ENCODE measurements at regions not wholly inside any gene's neighbourhood (a gene's known extent, or its start where the extent isn't known, plus 50 kb on each side); places are given as distances from the start of the nearest gene placed in this dataset.

DNA sequence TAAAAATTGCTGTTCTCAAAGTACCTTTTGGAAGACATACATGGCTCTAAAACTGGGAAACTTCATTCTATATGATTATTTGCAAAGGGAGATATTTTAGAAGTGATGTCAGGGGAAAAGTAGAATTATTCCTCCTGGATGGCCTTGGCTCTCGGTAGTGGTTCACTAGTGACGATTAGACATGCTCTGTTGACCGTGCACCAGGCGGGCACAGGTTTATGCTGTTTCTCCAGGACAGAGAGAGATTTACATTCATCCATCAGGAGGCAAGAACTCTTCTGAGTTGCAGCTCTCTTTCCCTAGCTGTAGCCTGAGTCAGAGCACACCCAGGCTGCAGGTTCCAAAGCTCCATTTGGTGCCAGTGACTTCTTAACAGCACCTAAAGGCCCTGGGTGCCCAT lies 184.9 kb upstream of the WDR11 start:
- H3K27ac ChIP-seq (ENCODE audit: insufficient read depth, low read length): no peak overlapping the region
- no peak overlapping the region for H3K4me3 ChIP-seq (replicated peaks in 1 of 4; ENCODE audit: control extremely low read depth in 1 of 4, insufficient read depth in 1 of 4, low read depth in 3 of 4, low read length in 4 of 4)
- H3K4me2 ChIP-seq (ENCODE audit: extremely low read depth, insufficient read depth, low read length): no peak overlapping the region
- H2AFZ ChIP-seq (ENCODE audit: low read length): no peak overlapping the region
- H3K9me3 ChIP-seq (ENCODE audit: control insufficient read depth, insufficient read depth, low read depth, low read length): no peaks in the 10 kb centered on the region
- no peaks in the 10 kb centered on the region for H4K20me1 ChIP-seq (ENCODE audit: control insufficient read depth, extremely low read depth, insufficient read depth, low read length)
- no peaks in the 10 kb centered on the region for H3K36me3 ChIP-seq (ENCODE audit: control insufficient read depth, insufficient read depth, low read length)
- TF ChIP-seq, protein P1, sequence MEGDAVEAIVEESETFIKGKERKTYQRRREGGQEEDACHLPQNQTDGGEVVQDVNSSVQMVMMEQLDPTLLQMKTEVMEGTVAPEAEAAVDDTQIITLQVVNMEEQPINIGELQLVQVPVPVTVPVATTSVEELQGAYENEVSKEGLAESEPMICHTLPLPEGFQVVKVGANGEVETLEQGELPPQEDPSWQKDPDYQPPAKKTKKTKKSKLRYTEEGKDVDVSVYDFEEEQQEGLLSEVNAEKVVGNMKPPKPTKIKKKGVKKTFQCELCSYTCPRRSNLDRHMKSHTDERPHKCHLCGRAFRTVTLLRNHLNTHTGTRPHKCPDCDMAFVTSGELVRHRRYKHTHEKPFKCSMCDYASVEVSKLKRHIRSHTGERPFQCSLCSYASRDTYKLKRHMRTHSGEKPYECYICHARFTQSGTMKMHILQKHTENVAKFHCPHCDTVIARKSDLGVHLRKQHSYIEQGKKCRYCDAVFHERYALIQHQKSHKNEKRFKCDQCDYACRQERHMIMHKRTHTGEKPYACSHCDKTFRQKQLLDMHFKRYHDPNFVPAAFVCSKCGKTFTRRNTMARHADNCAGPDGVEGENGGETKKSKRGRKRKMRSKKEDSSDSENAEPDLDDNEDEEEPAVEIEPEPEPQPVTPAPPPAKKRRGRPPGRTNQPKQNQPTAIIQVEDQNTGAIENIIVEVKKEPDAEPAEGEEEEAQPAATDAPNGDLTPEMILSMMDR (conservative IDR thresholded peaks at IDR 0.05 in 1 of 2, IDR thresholded peaks at IDR 0.05 in 1 of 2; ENCODE audit: low read depth in 1 of 2, low read length in 2 of 2): no peak
- TF ChIP-seq EZH2 (IDR thresholded peaks at IDR 0.05; ENCODE audit: low read length, missing control alignments): no peak
- H3K79me2 ChIP-seq (ENCODE audit: control insufficient read depth, insufficient read depth, low read length): no peaks in the 10 kb centered on the region
- H3K4me1 ChIP-seq (ENCODE audit: control insufficient read depth, extremely low read depth, insufficient read depth, low read length): no peaks in the 10 kb centered on the region
- no peak overlapping the region for H3K9ac ChIP-seq (ENCODE audit: insufficient read depth, low read length)
- no peak for DNase-seq (ENCODE audit: low read depth in 2 of 2)
- no peaks in the 10 kb centered on the region for H3K27me3 ChIP-seq (ENCODE audit: control insufficient read depth, insufficient read depth, low read length)

DNA sequence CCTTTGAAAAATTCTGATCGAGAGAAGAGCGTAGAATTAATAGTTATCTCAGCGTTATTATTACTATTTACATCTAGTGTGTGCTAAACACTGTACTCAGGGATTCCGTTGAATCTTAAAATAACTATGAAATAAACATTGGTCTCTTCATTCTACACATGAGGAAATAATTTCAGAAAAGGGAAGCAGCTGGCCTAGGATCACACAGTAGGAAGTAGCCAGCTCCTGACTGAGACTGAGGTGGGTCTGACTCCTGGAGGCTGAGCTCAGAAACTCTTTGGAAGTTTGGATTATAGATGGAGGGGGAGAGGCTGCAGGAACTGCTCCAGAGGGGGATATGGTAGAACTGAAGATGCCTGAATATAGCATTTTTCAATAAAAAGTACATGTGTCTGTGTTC lies 183.9 kb upstream of the WDR11 start:
- DNase-seq (ENCODE audit: low read depth in 2 of 2): no peak
- TF ChIP-seq, protein P1 (conservative IDR thresholded peaks at IDR 0.05 in 1 of 2, IDR thresholded peaks at IDR 0.05 in 1 of 2; ENCODE audit: low read depth in 1 of 2, low read length in 2 of 2): no peak
- no peak for TF ChIP-seq EZH2 (IDR thresholded peaks at IDR 0.05; ENCODE audit: low read length, missing control alignments)

DNA sequence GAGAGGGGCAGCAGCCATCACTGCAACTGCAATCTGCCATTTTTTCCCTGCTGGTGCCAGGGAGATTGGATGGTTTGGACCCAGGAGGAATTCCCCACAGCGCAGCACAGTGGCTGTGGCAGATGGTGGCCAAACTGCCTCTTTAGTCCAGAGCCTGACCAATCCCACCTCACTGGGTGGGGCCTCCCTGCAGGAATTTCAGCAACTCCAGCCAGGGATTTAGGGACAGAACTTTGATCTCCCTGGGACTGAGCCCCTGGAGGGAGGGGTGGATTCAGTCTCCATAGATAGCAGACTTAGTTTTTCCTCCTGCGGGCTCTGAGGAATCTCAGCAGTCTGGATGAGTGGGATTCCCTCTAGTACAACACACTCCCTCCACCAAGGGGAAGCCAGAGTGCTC lies 179.7 kb upstream of the WDR11 start:
- H3K79me2 ChIP-seq (ENCODE audit: control insufficient read depth, insufficient read depth, low read length): no peaks in the 10 kb centered on the region
- no peak overlapping the region for H3K4me2 ChIP-seq (ENCODE audit: extremely low read depth, insufficient read depth, low read length)
- no peaks in the 10 kb centered on the region for H3K27me3 ChIP-seq (ENCODE audit: control insufficient read depth, insufficient read depth, low read length)
- no peak overlapping the region for H2AFZ ChIP-seq (ENCODE audit: low read length)
- no peak overlapping the region for H3K27ac ChIP-seq (ENCODE audit: insufficient read depth, low read length)
- no peak for DNase-seq (ENCODE audit: low read depth in 2 of 2)
- H3K4me3 ChIP-seq (replicated peaks in 1 of 4; ENCODE audit: control extremely low read depth in 1 of 4, insufficient read depth in 1 of 4, low read depth in 3 of 4, low read length in 4 of 4): no peak overlapping the region
- no peaks in the 10 kb centered on the region for H3K4me1 ChIP-seq (ENCODE audit: control insufficient read depth, extremely low read depth, insufficient read depth, low read length)
- no peaks in the 10 kb centered on the region for H4K20me1 ChIP-seq (ENCODE audit: control insufficient read depth, extremely low read depth, insufficient read depth, low read length)
- no peak for TF ChIP-seq EZH2 (IDR thresholded peaks at IDR 0.05; ENCODE audit: low read length, missing control alignments)
- TF ChIP-seq, protein P1 (conservative IDR thresholded peaks at IDR 0.05 in 1 of 2, IDR thresholded peaks at IDR 0.05 in 1 of 2; ENCODE audit: low read depth in 1 of 2, low read length in 2 of 2): no peak
- no peak overlapping the region for H3K9ac ChIP-seq (ENCODE audit: insufficient read depth, low read length)
- H3K36me3 ChIP-seq (ENCODE audit: control insufficient read depth, insufficient read depth, low read length): no peaks in the 10 kb centered on the region
- no peaks in the 10 kb centered on the region for H3K9me3 ChIP-seq (ENCODE audit: control insufficient read depth, insufficient read depth, low read depth, low read length)

More for the DNA sequence above, 183.9 kb upstream of the WDR11 start:
- no peak overlapping the region for H3K4me3 ChIP-seq (replicated peaks in 1 of 4; ENCODE audit: control extremely low read depth in 1 of 4, insufficient read depth in 1 of 4, low read depth in 3 of 4, low read length in 4 of 4)
- H3K27me3 ChIP-seq (ENCODE audit: control insufficient read depth, insufficient read depth, low read length): no peaks in the 10 kb centered on the region
- no peak overlapping the region for H3K9ac ChIP-seq (ENCODE audit: insufficient read depth, low read length)
- H3K4me1 ChIP-seq (ENCODE audit: control insufficient read depth, extremely low read depth, insufficient read depth, low read length): no peaks in the 10 kb centered on the region
- no peak overlapping the region for H2AFZ ChIP-seq (ENCODE audit: low read length)
- no peaks in the 10 kb centered on the region for H3K36me3 ChIP-seq (ENCODE audit: control insufficient read depth, insufficient read depth, low read length)
- no peaks in the 10 kb centered on the region for H4K20me1 ChIP-seq (ENCODE audit: control insufficient read depth, extremely low read depth, insufficient read depth, low read length)
- H3K9me3 ChIP-seq (ENCODE audit: control insufficient read depth, insufficient read depth, low read depth, low read length): no peaks in the 10 kb centered on the region
- no peak overlapping the region for H3K4me2 ChIP-seq (ENCODE audit: extremely low read depth, insufficient read depth, low read length)
- no peaks in the 10 kb centered on the region for H3K79me2 ChIP-seq (ENCODE audit: control insufficient read depth, insufficient read depth, low read length)
- H3K27ac ChIP-seq (ENCODE audit: insufficient read depth, low read length): no peak overlapping the region

All from fibroblast of lung (primary cell).